Renal cortex interstitium (tissue), 11 donors: ENCODE measurements at regions not wholly inside any gene's neighbourhood (a gene's known extent, or its start where the extent isn't known, plus 50 kb on each side); places are given as distances from the start of the nearest gene placed in this dataset.

ENCODE experiments used
- DNase-seq, 11 donors: peaks; one replicate each; pipeline ENCODE4 v3.0.0-alpha.2; 2013; ENCODE audit warnings: low read depth in 9 of 11, low spot score in 4 of 11; ENCODE audit errors: extremely low read depth in 1 of 11

GRCh38 chr10:47099474-47099873 lies 188.2 kb downstream of the PTPN20 start:
- no peak for DNase-seq

GRCh38 chr10:47101196-47101595 lies 190.0 kb downstream of the PTPN20 start:
- no peak for DNase-seq

GRCh38 chr10:47101807-47102206 lies 190.6 kb downstream of the PTPN20 start:
- DNase-seq: no peak

- no peak for DNase-seq
Measured at GRCh38 chr10:47104151-47104605, 192.9 kb downstream of the PTPN20 start.

- DNase-seq: no peak
Measured at GRCh38 chr10:47104786-47105385, 193.7 kb downstream of the PTPN20 start.

GRCh38 chr10:47107007-47107747 lies 192.8 kb upstream of the GDF10 start:
- no peak for DNase-seq

- DNase-seq: peak in 1 of 11 donors; percentile 4
Measured at GRCh38 chr10:47109906-47110305, 190.1 kb upstream of the GDF10 start.

GRCh38 chr10:47111329-47111862 lies 188.6 kb upstream of the GDF10 start:
- no peak for DNase-seq

GRCh38 chr10:47112612-47113011 lies 187.4 kb upstream of the GDF10 start:
- no peak for DNase-seq

GRCh38 chr10:47113907-47114500 lies 186.0 kb upstream of the GDF10 start:
- DNase-seq: no peak

- DNase-seq: no peak
Measured at GRCh38 chr10:47114680-47115186, 185.3 kb upstream of the GDF10 start.

- DNase-seq: no peak
Measured at GRCh38 chr10:47115322-47115721, 184.7 kb upstream of the GDF10 start.

GRCh38 chr10:47116445-47116844 lies 183.6 kb upstream of the GDF10 start:
- DNase-seq: no peak

- no peak for DNase-seq
Measured at GRCh38 chr10:47118326-47118725, 181.7 kb upstream of the GDF10 start.

GRCh38 chr10:47121336-47121735 lies 178.7 kb upstream of the GDF10 start:
- no peak for DNase-seq

GRCh38 chr10:47123716-47124288 lies 176.2 kb upstream of the GDF10 start:
- DNase-seq: no peak

GRCh38 chr10:47127188-47127785 lies 172.7 kb upstream of the GDF10 start:
- no peak for DNase-seq

- no peak for DNase-seq
Measured at GRCh38 chr10:47130491-47130890, 169.5 kb upstream of the GDF10 start.

- no peak for DNase-seq
Measured at GRCh38 chr10:47133871-47134570, 166.0 kb upstream of the GDF10 start.
